Stimulated activated CD4-positive, alpha-beta T cell treated with anti-CD3 and anti-CD28 coated beads, Interleukin-2, amount 100 ng/mL, for 24 hours (primary cell): ENCODE measurements at regions not wholly inside any gene's neighbourhood (a gene's known extent, or its start where the extent isn't known, plus 50 kb on each side); places are given as distances from the start of the nearest gene placed in this dataset.

ENCODE experiments used
- DNase-seq, 2 donors: peaks; one replicate each; pipeline ENCODE4 v3.0.0-alpha.2; 2020

DNA sequence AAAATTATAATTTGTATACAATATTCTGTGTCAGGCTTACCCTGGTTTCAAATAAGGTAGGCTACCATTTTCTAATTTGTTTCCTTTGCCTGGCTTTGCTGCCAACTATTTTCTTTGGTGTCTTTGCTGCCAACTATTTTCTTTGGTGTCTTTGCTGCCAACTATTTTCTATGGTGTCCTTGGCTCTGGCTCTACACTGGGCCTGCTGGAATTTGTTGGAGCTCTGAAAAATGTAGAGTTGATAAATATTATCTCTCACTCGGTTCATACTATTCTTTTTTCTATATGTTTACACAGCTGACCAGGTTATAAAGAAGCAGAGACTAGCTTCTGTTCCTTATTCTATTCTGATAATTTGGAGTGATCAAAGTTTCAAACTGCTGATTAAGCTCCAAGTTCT is 768.0 kb upstream of the PHF14 start:
- no peak for DNase-seq

DNA sequence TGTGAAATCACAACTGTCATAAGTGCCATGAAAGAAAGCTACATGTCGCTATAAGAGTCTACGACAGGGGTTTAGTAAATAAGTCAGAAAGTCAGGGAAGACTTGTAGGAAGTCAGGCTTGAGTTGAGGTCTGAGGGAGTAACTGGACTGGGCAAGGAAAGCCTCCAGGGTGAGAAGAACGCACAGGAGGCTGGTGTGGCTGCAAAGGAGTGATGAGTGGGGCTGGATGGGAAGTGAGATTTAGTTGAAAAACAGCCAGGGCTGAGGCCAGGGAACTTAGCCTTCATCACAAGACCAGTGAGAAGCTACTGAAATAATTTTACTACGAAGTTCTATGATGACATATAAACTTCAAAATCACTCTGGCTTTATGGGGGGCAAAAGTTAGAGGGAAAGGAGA is 763.7 kb upstream of the PHF14 start:
- no peak for DNase-seq

DNA sequence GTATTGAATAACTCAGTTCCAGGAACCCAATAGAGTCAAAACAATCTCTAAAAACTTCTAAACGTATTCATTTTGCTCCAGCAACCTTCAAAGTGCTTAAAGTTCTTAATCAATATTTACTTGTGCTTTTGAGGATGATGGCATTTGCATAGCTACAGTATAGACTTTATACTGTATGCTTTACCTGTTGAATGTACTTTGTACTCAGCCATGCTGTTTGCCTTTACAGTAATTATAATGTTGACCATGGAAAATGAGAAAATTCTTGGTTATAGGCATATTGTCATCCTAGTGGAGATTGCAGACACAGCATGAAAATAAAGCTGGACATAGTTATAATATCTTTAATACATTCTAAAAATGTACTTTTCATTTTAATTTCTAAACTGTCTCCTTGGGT is 762.7 kb upstream of the PHF14 start:
- no peak for DNase-seq

DNA sequence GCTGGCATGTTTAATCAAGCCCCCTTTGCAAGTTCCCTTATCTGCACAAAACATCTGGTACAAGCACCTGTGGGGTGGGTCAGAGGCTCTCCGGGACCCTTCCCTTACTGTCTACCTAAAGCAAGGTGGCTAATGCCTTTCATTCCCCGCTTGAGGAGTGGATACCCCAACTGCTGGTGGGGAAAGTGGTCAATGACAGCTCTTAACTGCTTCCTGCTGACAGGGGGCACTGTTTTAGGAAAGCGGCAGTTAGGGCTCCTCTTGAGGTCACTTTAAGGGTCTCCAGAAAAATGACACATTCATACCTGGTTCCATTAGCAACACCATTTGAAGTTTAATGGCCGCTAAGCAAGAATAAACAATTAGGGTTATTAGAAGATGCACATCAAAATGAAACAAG is 761.8 kb upstream of the PHF14 start:
- no peak for DNase-seq

DNA sequence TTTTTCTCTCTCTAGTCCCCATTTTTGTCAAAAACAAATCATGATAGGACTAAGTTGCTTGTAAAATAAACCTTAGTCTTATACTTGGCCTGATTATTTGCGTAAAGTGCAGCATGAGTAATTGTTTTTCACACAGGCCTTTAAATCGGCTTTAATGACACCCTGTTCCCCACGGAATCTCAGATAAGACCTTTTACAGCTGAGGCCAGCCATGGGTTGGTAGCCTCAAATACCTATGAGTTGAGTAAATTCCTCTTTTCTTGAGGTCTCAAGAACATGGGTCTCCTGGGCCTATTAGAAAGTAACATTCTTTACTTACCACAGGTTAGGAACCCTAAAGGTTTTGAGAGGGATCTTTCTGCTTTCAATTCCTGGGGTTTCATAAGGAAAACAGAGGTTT is 761.0 kb upstream of the PHF14 start:
- DNase-seq, result no peak

DNA sequence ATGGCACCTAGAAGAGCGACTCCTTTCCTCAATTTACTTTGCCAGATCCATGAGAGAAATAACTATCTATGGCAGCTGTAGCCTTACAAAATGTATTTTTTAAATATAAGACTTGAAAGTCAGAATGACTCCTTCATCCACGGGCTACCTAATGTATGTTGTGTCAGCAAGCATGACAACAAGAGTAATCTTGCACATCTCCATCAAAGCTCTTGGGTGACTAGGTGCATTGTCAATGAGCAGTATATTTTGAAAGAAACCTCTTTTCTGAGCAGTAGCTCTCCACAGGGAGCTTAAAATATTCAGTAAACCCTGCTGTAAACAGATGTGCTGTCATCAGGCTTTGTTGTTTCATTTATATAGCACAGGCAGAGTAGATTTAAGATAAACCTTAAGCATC is 757.2 kb upstream of the PHF14 start:
- no peak for DNase-seq

DNA sequence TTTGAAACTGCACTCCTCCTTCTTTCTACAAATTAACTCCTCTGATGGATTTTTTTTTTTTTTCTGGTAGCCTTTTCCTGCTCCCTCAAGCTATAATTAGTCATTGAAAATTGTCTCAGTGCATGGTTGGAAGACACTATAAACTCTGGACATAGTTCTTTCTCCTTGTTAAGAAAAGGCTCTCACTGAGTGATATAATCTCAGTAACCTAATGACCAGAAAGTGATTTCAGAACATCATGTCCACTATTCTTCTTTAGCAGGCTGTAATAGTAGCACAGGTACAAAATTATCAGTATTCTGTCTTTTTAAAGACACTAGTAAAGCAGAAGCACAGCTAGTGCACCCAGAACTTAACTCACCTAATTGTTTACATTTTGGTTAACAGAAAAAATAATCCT is 752.6 kb upstream of the PHF14 start:
- no peak for DNase-seq

DNA sequence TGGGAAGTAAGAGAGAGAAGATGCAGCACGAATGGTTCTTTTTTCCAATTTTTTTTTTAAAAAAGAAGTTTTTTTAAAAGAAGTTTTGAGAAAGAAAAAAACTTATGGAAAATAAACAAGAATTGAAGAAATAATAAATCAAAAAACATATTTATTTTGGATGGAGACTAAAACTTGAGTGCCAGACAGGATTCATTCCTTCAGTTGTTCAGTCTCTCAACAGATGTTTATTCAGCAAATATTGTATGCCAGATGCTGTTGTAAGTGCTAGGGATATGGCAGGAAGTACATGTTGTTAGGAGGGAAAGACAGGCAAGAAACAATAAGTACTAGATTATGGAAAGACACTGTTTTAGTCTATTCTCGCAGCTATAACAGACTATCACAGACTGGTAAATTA is 750.7 kb upstream of the PHF14 start:
- no peak for DNase-seq

DNA sequence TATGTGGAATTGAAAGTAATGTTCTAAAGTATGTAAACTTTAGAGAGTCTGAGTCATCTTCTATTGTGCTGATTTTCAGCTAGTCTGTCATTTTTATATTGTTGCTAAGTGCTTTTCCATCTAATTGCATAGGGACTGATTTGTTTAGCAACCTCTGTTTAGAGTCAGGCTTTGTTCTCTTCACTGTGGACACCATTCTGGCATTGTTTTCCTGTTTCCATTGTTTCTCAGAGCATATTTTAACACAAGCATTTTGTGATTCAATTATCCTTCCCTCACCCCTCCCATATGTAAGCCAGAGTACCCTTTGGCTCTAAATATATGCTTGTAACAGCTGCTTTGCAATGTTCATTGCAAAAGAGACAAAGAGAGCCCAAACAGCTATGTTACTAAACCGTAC is 748.4 kb upstream of the PHF14 start:
- DNase-seq, result no peak

DNA sequence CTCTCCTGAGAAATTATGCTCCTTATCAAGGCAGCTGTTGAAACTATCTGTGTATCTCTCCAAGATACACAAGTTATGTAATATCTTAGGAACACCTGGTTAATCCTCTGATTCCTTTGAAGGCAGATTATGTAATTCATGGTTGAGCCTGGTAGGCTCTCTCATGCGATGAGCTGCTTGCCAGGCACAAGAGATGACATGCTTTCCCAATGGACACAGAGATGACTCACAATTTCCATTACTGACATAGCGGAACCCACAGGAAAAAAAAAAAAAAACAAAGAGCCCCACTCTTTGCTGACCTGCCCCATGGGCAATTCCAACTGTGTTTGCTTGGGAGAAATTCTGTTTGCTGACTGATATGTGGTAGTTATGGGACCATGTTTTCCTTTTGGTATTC is 736.4 kb upstream of the PHF14 start:
- DNase-seq, result no peak

DNA sequence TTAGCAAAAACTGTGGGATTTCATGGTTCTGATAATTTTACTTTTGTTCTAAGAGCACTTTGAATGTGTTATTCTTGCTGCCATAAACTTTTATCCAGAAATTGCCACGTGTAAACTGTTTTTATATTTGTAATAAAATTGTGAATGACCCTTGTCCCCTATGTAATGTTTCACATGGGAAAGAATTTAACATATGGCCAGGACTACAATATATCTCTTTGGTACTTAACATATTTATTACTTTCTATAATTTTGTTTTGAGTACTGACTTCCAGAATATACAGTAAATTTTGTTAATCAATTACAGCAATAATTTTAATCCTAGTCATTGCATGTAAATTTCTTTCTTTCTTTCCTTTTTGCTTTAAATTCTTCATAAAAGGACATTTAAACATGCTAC is 735.0 kb upstream of the PHF14 start:
- DNase-seq, result no peak

DNA sequence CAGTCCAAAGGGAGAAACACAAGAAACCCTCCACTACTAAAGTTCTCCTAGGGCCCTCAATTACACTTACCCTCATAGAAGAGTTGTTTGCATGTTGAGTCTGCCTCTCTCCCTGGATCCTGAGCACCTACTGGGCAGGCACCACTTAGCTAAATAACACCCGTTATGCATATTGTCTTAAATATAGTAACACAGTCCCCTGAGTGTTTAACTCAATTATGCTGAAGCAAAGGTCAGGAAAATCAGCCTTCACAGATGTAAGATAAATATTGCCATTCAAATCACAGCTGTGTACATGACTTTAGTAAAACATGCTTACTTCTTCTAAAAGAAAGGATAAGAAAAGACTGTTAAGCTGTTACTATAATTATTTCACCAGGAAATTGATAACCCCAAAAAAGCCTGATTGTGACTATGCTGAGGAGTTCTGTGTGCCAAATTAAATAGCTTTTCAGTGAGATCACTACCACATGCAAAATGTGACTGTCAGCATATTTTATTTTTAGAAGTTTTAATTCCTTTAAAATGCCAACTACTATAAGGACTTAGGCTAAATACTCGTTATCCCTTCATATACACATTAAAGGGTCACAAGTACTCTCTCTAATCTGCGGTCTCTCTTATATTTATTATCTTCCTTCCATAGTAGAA is 733.9 kb upstream of the PHF14 start:
- DNase-seq, result no peak

DNA sequence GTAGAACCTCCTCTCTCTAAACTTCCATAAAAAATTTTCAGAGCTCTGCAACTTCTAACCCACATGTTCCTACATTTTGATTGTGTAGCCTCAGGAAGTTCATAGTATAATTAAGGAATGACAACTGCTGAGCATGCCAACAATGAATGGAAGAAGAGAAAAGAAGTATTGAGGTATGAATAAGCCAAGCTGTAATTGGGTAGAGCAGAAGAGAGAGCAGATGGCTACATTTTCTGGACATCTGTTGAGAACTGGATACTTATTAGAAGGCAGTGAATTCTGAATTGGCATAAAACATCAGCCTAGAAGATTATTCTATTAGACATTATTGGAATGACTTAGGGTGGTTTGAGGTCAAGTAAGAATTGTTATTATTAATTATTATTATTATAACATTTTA is 728.3 kb upstream of the PHF14 start:
- no peak for DNase-seq

DNA sequence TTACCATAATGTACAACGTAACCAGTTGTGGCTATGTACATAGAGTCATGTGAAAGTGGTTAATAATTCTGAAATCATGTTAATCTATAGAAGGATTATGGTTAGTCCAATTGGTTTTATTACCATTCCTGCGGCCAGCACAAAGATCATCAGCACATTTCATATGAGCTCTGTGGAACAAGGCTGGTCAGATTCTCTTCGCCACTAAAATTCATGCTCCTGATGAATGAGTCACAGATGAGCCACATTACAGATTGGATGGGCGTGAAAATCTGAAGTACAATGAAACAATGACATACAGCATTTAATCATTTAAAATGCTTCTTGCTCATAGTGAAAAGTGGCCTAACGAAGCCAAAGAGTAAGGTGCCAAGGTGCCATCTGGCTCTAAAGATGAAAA is 716.2 kb upstream of the PHF14 start:
- DNase-seq, result no peak

DNA sequence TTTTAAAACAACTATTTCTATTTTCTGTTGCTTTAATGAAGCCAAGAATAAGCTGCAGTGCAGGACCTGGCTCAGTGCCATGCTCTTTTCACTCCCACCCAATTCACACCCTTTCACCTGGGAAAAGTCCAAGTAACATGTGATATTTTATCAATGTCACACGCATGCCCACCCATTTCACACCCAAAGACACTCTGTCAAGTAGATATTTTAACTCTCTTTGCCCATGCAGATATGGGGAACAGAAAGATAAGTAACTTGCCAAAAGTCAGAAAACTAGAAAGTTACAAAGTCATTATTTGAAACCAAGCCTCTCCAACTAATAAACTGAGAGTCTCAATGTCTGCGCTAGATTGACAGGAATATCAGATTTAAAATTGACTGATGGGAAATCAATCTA is 706.7 kb upstream of the PHF14 start:
- no peak for DNase-seq

DNA sequence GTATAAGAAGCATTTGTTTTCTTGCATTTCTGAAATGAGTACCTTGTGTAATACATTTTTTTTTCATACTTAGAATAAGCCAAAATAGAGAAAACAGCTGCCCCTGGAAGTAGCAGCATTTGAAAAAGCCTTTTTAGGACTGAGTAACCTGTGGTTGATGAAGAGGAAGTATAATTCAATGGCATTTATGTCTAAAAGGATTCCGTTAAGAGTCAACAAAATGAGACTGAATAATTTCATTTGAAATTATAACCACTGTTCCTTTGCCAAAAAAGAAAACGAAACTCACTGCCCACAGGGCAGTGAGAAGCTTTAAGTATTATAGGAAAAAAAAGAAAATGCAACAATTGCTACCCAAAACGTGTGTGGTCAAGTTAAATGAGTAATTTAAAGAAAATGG is 705.6 kb upstream of the PHF14 start:
- DNase-seq, result no peak

DNA sequence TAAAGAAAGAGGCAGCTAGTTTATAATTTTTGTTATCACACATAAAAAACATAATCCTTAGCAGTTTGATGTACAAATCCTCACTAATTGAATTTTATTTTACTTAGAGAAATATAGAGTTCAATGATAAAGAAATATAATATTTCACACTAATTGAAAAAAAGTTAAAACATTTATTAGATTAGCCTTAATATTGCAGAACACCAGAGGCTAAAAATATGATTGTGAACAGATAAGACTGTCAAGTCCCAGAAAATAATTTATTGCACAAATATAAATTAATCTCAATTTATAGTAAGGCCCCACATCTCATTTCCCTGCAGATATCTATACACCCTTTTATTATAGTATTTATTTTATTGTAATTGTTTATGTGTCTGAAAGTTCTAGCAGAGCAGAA is 690.8 kb upstream of the PHF14 start:
- DNase-seq, result no peak

DNA sequence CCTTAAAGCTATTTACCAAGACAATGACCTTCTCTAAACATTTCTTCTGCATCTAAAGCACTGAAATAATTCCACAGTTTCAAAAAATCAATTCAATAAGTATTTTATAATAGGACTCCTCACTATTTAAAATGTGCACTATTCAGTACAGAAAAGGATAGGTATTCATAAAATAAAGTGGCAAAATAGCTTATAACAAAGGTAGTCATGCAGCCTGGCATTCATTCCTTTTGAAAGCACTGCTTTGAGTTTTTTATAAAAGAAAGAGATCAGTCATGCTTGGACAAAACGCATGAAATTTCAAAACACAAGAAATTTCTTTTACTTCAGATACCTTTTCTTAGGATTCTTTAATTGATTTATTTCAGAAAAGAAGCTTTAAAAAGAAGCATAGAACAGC is 689.7 kb upstream of the PHF14 start:
- no peak for DNase-seq

DNA sequence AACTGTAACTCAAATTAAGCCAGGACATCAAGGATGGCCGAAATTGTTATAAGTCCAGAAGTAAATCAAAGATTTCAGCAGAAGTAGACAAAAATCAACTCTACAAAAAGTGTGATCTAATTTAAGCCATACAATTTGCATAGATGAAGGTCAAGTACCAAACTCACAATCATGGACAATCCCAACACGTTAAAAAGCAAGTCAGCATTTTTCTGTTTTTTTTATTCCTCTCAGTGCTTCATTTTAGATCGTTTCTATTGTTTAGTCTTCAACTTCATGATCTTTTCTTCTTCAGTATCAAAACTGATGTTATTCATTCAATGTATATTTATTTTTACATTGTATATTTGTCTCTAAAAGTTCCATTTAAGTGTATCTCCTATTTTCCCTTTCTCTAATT is 674.3 kb upstream of the PHF14 start:
- DNase-seq, result no peak

DNA sequence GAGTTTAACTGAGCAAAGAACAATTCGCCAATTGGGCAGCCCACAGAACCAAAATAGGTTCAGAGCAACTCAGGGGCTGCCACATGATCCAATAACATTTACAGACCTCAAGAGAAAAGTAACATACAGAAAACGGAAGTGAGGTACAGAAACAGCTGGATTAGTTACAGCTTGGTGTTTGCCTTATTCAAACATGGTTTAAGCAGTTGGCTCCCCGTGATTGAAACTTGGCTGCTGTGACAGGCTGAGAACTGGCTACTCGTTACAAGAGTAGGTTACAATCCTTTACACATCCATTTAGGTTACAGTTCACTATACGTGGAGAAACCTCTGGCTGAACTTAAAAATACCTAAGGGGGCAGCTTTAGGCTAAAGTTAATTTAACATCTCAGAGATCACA is 673.1 kb upstream of the PHF14 start:
- no peak for DNase-seq

DNA sequence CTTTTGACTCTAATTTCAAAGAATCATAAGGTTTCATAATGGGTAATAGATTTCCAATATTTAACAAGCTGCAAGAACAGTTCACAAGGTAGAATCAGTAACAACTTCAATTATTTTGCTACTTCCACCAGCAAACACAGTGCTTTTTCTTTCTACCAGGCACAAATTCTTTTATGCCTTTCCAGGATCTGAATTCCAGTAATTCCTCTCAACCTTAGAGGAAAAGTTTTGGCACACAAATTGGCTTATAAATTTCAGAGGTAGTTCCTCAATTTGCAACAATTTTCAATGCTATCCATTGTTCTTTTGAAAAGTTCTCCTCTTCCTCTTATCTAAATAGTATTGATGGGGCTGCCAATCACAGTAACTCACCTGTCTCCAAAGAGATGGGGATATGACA is 665.4 kb upstream of the PHF14 start:
- no peak for DNase-seq

DNA sequence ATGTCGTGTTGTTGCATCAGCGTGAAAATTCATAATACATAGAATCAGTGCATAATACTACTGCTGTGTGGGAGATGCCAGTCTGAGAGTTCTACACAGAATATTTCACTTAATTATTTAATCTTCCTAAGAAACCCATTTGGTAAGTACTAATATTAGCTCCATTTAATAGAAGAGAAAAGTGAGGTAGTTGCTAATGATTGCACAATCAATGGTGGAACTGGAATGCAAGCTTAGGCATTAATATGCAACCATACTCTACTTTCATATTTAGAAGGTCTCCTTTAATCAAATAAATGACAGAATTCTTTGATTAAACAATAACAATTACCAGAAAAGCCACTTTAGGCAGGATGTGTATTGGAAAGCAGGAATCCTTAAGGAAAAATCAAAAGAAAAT is 660.7 kb upstream of the PHF14 start:
- no peak for DNase-seq

DNA sequence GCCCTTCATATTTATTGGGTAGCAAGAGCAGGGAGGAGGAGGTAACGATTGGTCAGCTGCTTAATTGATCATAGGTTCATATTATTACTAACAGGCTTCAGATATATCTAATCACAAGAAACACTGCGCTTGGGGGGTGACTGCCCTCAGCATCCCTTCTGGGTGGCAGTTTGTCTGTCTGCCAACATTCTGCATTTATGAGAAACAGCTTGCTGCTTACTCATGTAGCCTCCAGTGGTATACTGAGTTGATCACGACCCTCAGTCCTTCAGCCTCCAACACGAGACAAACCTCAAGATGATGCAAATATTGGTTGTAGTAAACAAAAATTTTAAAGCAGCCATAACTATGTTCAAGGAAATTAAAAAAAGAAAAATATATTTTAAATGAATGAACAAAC is 657.8 kb upstream of the PHF14 start:
- DNase-seq, result no peak

DNA sequence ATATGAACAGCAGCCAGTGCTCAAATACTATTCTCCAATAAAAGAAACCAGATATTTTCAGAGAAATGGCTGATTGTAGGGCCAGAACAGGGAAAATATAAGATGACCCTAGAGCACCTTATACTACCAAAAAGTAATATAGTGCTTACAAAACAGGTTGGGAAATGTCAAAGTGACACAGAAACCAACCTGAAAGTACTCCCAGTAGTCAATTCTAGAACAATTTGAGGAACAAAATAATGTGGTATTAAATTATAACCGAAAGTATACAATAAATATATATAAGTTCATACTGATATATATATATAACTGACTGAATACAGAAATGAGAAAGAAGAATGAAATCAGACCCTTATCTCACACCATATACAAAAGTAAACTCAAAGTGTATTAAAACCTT is 657.2 kb upstream of the PHF14 start:
- no peak for DNase-seq

DNA sequence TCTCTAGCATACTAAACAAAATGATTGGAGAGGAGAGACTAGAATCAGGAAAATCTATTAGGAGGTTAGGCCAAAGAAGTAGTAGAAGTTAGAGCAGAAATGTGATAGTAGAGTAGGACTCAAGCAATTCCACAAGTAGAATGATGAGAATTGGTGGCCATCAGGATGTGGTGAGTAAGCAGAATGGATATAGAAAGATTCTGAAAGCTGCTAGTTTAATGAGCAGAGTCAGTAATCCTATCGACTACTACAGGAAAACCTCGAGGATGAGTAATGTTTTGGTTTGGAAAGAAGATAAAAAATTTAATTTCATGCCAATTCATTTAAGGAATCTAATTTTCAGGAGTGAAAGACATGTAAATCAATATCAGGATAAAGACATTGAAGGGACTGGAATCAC is 648.3 kb upstream of the PHF14 start:
- no peak for DNase-seq

DNA sequence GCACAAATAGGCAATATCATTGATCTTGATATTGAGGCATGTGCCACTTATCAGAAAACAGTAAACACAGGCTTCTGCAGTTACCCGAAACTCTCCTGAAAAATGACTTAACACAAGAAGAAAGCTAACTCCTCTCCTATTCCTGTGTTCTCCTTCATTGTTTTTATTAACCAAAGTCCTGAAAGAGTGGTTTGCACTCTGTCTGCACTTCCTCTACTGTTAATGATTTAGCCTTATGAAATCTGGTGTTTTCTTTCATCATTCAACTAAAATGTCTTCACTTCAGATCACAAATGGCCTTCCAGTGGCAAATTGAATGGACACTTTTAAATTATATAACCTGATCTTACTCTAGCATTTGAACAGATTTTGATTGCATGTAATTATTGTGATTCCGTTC is 630.6 kb upstream of the PHF14 start:
- DNase-seq, result no peak
